GM21360 (cell line): ENCODE measurements at regions not wholly inside any gene's neighbourhood (a gene's known extent, or its start where the extent isn't known, plus 50 kb on each side); places are given as distances from the start of the nearest gene placed in this dataset.

Source experiments
- ATAC-seq: cut with Tn5 transposase; IDR thresholded peaks from one replicate; pipeline ENCODE4 v1.9.1; 2021; ENCODE audit warnings: mild to moderate bottlenecking, moderate library complexity; ENCODE audit not compliant: unreplicated experiment

- peak; percentile 32 for ATAC-seq
These were observed 94.4 kb upstream of the PRDM1 start for GRCh38 chr6:105991561-105992314.

GRCh38 chr6:105990151-105990550 lies 96.0 kb upstream of the PRDM1 start:
- no peak for ATAC-seq

- ATAC-seq = no peak
These were observed 97.1 kb upstream of the PRDM1 start for GRCh38 chr6:105988812-105989577.

- ATAC-seq = no peak
These were observed 97.8 kb upstream of the PRDM1 start for GRCh38 chr6:105988321-105988720.

- no peak for ATAC-seq
These were observed 98.6 kb upstream of the PRDM1 start for GRCh38 chr6:105987516-105987915.

GRCh38 chr6:105986998-105987397 lies 99.1 kb upstream of the PRDM1 start:
- ATAC-seq = no peak

GRCh38 chr6:105985816-105986632 lies 100.1 kb upstream of the PRDM1 start:
- no peak for ATAC-seq

GRCh38 chr6:105985098-105985815 lies 100.9 kb upstream of the PRDM1 start:
- ATAC-seq = no peak

GRCh38 chr6:105983763-105984162 lies 102.4 kb upstream of the PRDM1 start:
- no peak for ATAC-seq

- ATAC-seq = no peak
These were observed 103.2 kb upstream of the PRDM1 start for GRCh38 chr6:105982761-105983540.

- ATAC-seq = no peak
These were observed 104.2 kb upstream of the PRDM1 start for GRCh38 chr6:105981888-105982358.

- ATAC-seq = no peak
These were observed 104.9 kb upstream of the PRDM1 start for GRCh38 chr6:105981002-105981887.

- ATAC-seq = no peak
These were observed 107.2 kb upstream of the PRDM1 start for GRCh38 chr6:105978974-105979373.

GRCh38 chr6:105977934-105978504 lies 108.1 kb upstream of the PRDM1 start:
- ATAC-seq = no peak

GRCh38 chr6:105974986-105975385 lies 111.2 kb upstream of the PRDM1 start:
- ATAC-seq = no peak

- ATAC-seq = no peak
These were observed 113.7 kb upstream of the PRDM1 start for GRCh38 chr6:105972440-105972839.

- ATAC-seq = no peak
These were observed 117.4 kb upstream of the PRDM1 start for GRCh38 chr6:105968603-105969333.
